Parathyroid adenoma (tissue), 2 donors: ENCODE measurements at regions not wholly inside any gene's neighbourhood (a gene's known extent, or its start where the extent isn't known, plus 50 kb on each side); places are given as distances from the start of the nearest gene placed in this dataset.

ENCODE experiments used
- H2AFZ ChIP-seq: fragments of 300-600 bp; sonication (generic); one replicate; pipeline ENCODE4 v1.7.0; 2017; ENCODE audit warnings: antibody characterized with exemption, mild to moderate bottlenecking
- H3K27ac ChIP-seq: fragments of 300-600 bp; sonication (generic); one replicate; pipeline ENCODE4 v1.7.0; 2017
- H3K27me3 ChIP-seq: fragments of 300-600 bp; sonication (generic); one replicate; pipeline ENCODE4 v1.7.0; 2017; ENCODE audit warnings: low read length; ENCODE audit not compliant: control insufficient read depth, insufficient read depth
- H3K36me3 ChIP-seq: fragments of 300-600 bp; sonication (generic); one replicate; pipeline ENCODE4 v1.7.0; 2017; ENCODE audit warnings: low read length; ENCODE audit not compliant: control insufficient read depth, insufficient read depth
- H3K4me1 ChIP-seq: fragments of 300-600 bp; sonication (generic); one replicate; pipeline ENCODE4 v1.7.0; 2017; ENCODE audit warnings: control low read depth
- H3K4me2 ChIP-seq: fragments of 300-600 bp; sonication (generic); one replicate; pipeline ENCODE4 v1.7.0; 2017; ENCODE audit warnings: low read length
- H3K4me3 ChIP-seq: fragments of 300-600 bp; sonication (generic); one replicate; pipeline ENCODE4 v1.7.0; 2017; ENCODE audit warnings: low read depth, low read length
- H3K79me2 ChIP-seq: fragments of 300-600 bp; sonication (generic); one replicate; pipeline ENCODE4 v1.7.0; 2017; ENCODE audit warnings: control low read depth
- H3K9ac ChIP-seq: fragments of 300-600 bp; sonication (generic); one replicate; pipeline ENCODE4 v1.7.0; 2017; ENCODE audit warnings: mild to moderate bottlenecking
- H3K9me3 ChIP-seq: fragments of 300-600 bp; sonication (generic); one replicate; pipeline ENCODE4 v1.7.0; 2017; ENCODE audit warnings: low read length; ENCODE audit not compliant: control insufficient read depth
- CTCF ChIP-seq: fragments of 300-600 bp; sonication (generic); IDR thresholded peaks from one replicate; pipeline ENCODE4 v1.7.0; 2017; ENCODE audit warnings: antibody characterized with exemption, mild to moderate bottlenecking
- donor health status: primary hyperparathyroidism.

GRCh38 chr10:131840788-131841118 lies 60.1 kb upstream of the PPP2R2D start:
- Histone ChIP-seq H3K36me3 (no peaks in the 10 kb centered on the region), H3K27me3 (no peaks in the 10 kb centered on the region), H3K4me1 (no peaks in the 10 kb centered on the region), H2AFZ (no peak overlapping the region), H3K9me3 (no peaks in the 10 kb centered on the region), H3K4me2 (no peak overlapping the region), H3K4me3 (no peak overlapping the region), H3K27ac (no peak overlapping the region), H3K9ac (no peak overlapping the region), H3K79me2 (no peaks in the 10 kb centered on the region)
- TF ChIP-seq CTCF: no peak

- Histone ChIP-seq H3K9ac (no peak overlapping the region), H3K36me3 (no peaks in the 10 kb centered on the region), H3K9me3 (no peaks in the 10 kb centered on the region), H3K27ac (no peak overlapping the region), H3K27me3 (no peaks in the 10 kb centered on the region), H3K4me2 (no peak overlapping the region), H3K4me1 (no peaks in the 10 kb centered on the region), H3K79me2 (no peaks in the 10 kb centered on the region), H2AFZ (no peak overlapping the region), H3K4me3 (no peak overlapping the region)
- TF ChIP-seq CTCF: no peak
Observed at GRCh38 chr10:131841131-131841660, 59.6 kb upstream of the PPP2R2D start.

- Histone ChIP-seq H2AFZ (no peak overlapping the region), H3K36me3 (no peaks in the 10 kb centered on the region), H3K4me1 (no peaks in the 10 kb centered on the region), H3K4me2 (no peak overlapping the region), H3K79me2 (no peaks in the 10 kb centered on the region), H3K4me3 (no peak overlapping the region), H3K9me3 (no peaks in the 10 kb centered on the region), H3K27me3 (no peaks in the 10 kb centered on the region), H3K27ac (no peak overlapping the region), H3K9ac (no peak overlapping the region)
- TF ChIP-seq CTCF: no peak
Observed at GRCh38 chr10:131841661-131842139, 59.1 kb upstream of the PPP2R2D start.

GRCh38 chr10:131842351-131843088 lies 58.3 kb upstream of the PPP2R2D start:
- H3K27me3 ChIP-seq: no peaks in the 10 kb centered on the region
- no peak overlapping the region for H3K9ac ChIP-seq
- H3K4me2 ChIP-seq: no peak overlapping the region
- no peaks in the 10 kb centered on the region for H3K36me3 ChIP-seq
- H3K27ac ChIP-seq: no peak overlapping the region
- H3K9me3 ChIP-seq: no peaks in the 10 kb centered on the region
- H3K79me2 ChIP-seq: no peaks in the 10 kb centered on the region
- H3K4me3 ChIP-seq: no peak overlapping the region
- no peak overlapping the region for H2AFZ ChIP-seq
- TF ChIP-seq CTCF: no peak
- no peaks in the 10 kb centered on the region for H3K4me1 ChIP-seq
